ENCODE measurements at regions not wholly inside any gene's neighbourhood (a gene's known extent, or its start where the extent isn't known, plus 50 kb on each side); places are given as distances from the start of the nearest gene placed in this dataset.

DNA sequence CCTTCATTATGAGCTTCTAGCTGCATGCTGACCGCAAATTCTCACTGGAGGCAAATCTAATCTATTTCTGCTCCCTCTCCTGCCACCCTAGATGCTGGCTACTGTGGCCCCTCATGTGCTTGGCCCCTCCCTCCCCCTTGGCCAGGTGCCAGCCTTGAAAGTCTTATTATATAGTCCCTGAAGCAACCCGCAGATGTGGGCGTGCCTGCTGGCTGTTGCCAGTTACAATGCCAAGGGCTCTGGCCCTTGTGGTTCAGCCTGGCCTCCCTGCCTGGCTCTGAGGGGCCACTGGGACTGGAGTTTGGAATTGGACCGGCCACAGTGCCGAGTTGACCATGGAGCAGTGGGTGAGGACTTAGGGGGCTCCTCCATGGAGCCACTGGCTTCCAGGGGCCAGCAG, 78.9 kb upstream of the ACTRT2 start:
- no peak overlapping the region for H3K4me3 Mint-ChIP-seq
- DNase-seq: no peak
- no peaks in the 10 kb centered on the region for H3K4me1 Mint-ChIP-seq (ENCODE audit: low read depth)
- peaks cover 3% of the 10 kb centered on the region for H3K9me3 Mint-ChIP-seq
- TF ChIP-seq, protein P1, sequence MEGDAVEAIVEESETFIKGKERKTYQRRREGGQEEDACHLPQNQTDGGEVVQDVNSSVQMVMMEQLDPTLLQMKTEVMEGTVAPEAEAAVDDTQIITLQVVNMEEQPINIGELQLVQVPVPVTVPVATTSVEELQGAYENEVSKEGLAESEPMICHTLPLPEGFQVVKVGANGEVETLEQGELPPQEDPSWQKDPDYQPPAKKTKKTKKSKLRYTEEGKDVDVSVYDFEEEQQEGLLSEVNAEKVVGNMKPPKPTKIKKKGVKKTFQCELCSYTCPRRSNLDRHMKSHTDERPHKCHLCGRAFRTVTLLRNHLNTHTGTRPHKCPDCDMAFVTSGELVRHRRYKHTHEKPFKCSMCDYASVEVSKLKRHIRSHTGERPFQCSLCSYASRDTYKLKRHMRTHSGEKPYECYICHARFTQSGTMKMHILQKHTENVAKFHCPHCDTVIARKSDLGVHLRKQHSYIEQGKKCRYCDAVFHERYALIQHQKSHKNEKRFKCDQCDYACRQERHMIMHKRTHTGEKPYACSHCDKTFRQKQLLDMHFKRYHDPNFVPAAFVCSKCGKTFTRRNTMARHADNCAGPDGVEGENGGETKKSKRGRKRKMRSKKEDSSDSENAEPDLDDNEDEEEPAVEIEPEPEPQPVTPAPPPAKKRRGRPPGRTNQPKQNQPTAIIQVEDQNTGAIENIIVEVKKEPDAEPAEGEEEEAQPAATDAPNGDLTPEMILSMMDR (IDR thresholded peaks at IDR 0.05): no peak
- H3K36me3 Mint-ChIP-seq (ENCODE audit: low read depth): no peaks in the 10 kb centered on the region
- H3K27me3 Mint-ChIP-seq: no peaks in the 10 kb centered on the region
- H3K27ac Mint-ChIP-seq: no peak overlapping the region
- ChIA-PET CTCF (no interaction called here), POLR2A (no interaction called here)
- ATAC-seq: no peak
- intact Hi-C loops (cut with micrococcal nuclease): no loop called here

DNA sequence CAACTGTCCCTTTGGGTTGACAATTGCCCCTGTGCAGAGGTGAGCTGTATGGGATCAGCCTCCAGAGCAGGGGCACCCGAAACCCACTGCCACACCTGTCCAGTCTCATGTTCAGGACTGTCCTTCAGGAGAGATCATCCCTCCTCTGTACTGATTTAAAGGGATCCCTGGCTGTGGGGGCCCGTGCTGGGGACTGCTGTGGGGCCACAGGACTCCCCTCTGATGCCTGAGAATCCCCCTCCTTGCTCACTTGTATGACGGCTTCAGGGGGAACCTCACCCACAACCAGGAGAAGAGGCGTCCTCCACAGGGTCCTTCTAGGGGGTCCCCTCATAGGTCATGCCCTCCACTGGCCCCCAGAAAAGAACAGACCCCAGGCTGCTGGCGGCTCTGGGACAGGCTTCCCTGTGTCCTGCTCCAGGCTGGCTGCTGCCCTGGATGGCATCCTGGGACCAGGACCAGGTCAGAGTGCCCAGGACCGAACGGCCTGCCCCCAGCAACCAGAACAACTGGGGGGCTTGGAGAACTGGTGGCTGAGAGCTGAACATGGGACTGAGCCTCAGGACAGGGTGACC, 77.5 kb upstream of the ACTRT2 start:
- TF ChIP-seq, protein P1 (IDR thresholded peaks at IDR 0.05): no peak
- H3K27ac Mint-ChIP-seq: no peak overlapping the region
- DNase-seq (no peak), ATAC-seq (no peak)
- ChIA-PET POLR2A (no interaction called here), CTCF (no interaction called here)
- intact Hi-C loops (cut with micrococcal nuclease): no loop called here
- H3K4me3 Mint-ChIP-seq: no peak overlapping the region
- H3K27me3 Mint-ChIP-seq: no peaks in the 10 kb centered on the region
- H3K4me1 Mint-ChIP-seq (ENCODE audit: low read depth): no peaks in the 10 kb centered on the region
- no peaks in the 10 kb centered on the region for H3K36me3 Mint-ChIP-seq (ENCODE audit: low read depth)
- H3K9me3 Mint-ChIP-seq: peaks cover 3% of the 10 kb centered on the region

DNA sequence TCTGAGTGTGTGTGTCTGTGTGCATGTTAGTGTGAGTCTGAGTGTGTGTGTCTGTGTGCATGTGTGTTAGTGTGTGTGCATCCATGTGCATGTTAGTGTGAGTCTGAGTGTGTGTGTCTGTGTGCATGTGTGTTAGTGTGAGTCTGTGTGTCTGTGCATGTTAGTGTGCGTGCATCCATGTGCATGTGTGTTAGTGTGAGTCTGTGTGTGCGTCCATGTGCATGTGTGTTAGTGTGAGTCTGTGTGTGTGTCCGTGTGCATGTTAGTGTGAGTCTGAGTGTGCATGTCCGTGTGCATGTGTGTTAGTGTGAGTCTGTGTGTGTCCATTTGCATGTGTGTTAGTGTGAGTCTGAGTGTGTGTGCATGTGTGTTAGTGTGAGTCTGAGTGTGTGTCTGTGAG, 76.6 kb upstream of the ACTRT2 start:
- no peaks in the 10 kb centered on the region for H3K27me3 Mint-ChIP-seq
- TF ChIP-seq, protein P1 (IDR thresholded peaks at IDR 0.05): no peak
- no peak overlapping the region for H3K27ac Mint-ChIP-seq
- ChIA-PET CTCF (no interaction called here), POLR2A (no interaction called here)
- no peaks in the 10 kb centered on the region for H3K36me3 Mint-ChIP-seq (ENCODE audit: low read depth)
- H3K4me1 Mint-ChIP-seq (ENCODE audit: low read depth): no peaks in the 10 kb centered on the region
- H3K4me3 Mint-ChIP-seq: no peak overlapping the region
- ATAC-seq (no peak), DNase-seq (no peak)
- intact Hi-C loops (cut with micrococcal nuclease): no loop called here
- peaks cover 3% of the 10 kb centered on the region for H3K9me3 Mint-ChIP-seq

DNA sequence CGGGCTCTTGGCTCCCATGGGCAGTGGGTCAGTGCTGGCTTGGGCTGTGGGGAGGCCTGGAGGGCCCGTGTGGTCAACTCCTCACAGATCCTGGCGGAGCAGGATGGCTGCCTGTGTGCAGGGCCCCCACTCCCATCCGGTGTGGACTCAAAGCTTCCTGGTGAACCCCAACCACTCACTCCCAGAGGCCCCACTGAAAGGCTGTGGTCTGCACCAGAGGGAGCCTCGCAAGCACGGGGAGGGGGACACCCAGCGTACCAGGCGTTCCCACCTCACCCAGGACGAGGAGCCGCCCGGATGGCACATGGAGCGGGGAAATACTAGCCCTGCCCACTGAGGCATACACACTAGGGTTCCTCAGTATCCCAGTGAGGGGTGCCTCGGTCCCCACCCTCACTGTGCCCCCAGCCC, 75.4 kb upstream of the ACTRT2 start:
- TF ChIP-seq, protein P1 (IDR thresholded peaks at IDR 0.05): no peak
- Mint-ChIP-seq H3K27ac (no peak overlapping the region), H3K4me1 (ENCODE audit: low read depth) (no peaks in the 10 kb centered on the region), H3K4me3 (no peak overlapping the region), H3K9me3 (peaks cover 1% of the 10 kb centered on the region), H3K36me3 (ENCODE audit: low read depth) (no peaks in the 10 kb centered on the region), H3K27me3 (no peaks in the 10 kb centered on the region)
- POLR2A ChIA-PET: no interaction called here
- DNase-seq: no peak
- no peak for ATAC-seq
- intact Hi-C loops (cut with micrococcal nuclease): no loop called here
- CTCF ChIA-PET: no interaction called here

DNA sequence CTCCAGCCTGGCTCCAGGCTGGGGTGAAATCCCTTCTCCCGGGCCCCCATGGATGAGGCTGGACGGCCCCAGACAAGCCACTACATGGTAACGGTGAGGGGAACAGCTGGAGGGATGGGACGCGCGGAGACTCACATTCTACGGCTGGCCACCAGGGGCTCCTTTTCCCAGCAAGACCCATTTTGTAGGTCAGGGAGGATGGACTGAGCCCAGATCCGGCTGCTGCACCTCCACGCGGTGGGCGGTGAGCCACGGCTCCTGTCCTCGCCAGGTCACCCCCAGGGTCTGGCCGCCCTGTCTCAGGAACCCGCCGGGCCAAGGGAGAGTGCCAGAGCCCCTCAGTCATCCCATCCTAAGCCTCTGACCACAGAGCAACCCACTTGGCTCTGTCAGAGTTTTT, 75.0 kb upstream of the ACTRT2 start:
- no peaks in the 10 kb centered on the region for H3K4me1 Mint-ChIP-seq (ENCODE audit: low read depth)
- ChIA-PET POLR2A (no interaction called here), CTCF (no interaction called here)
- H3K27ac Mint-ChIP-seq: no peak overlapping the region
- TF ChIP-seq, protein P1 (IDR thresholded peaks at IDR 0.05): no peak
- H3K4me3 Mint-ChIP-seq: no peak overlapping the region
- H3K27me3 Mint-ChIP-seq: no peaks in the 10 kb centered on the region
- ATAC-seq: no peak
- DNase-seq: no peak
- no peaks in the 10 kb centered on the region for H3K9me3 Mint-ChIP-seq
- no peaks in the 10 kb centered on the region for H3K36me3 Mint-ChIP-seq (ENCODE audit: low read depth)
- intact Hi-C loops (cut with micrococcal nuclease): no loop called here
